Esophagus mucosa (tissue), 1 donor: ENCODE measurements at regions not wholly inside any gene's neighbourhood (a gene's known extent, or its start where the extent isn't known, plus 50 kb on each side); places are given as distances from the start of the nearest gene placed in this dataset.
"Not testable (repeated sequence)": the region's sequence is repeated elsewhere in the genome, so short reads cannot be mapped to it uniquely, and the experiment has no call there.

Experiments used
- ATAC-seq: fragments of 200-7000 bp; cut with Tn5 transposase; one replicate; pipeline ENCODE4 v1.9.1; 2020
- donor health status: DM: yes; HTN: yes; CAD: no.

DNA sequence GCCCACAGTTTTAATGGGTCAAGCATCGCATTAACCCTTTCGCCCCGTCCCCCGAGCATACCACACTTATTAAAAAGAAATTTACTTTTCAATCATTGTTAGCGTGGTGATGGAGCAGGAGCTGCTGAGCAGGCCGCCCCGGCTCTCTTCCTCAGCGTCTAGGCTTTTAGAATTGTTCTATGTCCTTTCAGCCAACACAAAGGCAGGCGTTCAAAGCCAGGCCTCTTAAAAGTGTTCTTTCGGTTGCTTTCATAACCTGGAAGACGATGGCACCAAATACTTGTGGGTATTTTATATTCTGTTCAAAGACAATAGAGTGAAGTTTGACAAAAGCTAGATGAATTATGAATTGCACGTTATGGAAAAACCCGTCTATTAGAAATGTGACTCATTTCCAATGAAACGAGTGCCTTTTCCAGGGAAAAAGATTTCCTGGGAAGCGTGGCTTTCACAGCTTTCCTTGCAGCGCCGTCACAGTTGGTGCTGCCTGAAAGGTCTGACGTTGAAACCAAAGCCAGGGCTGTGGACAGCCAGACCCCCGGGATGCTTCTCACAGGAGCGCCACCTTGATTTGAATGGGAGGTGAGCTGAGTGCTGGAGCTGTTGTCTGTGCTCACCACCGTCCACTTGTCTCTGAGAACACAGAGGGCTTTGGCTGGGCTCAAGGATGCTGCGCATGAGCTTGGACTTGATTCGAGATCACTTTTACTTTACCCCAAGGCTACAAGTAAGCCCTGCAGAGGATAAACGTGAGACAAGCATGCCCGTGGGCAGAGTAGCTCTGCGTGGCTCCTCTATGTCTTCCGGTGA, 78.8 kb downstream of the SOX1 start:
- no peak for ATAC-seq

DNA sequence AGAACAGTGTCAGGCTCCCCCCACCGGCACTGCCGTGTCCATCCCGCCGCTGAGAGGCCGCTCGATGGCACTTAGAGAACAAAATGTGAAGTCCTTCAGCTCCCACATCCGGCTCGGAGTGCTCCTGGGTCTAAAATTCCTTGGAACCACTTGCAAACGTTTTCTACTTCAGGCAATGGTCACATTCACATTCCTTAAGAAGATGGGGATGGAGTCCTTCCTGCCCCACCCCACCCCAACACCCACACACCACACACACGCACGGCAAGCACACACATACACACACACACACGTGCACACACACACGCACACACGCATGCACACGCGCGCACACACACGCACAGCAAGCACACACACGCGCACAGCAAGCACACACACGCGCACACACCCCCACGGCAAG, 83.4 kb downstream of the SOX1 start:
- no peak for ATAC-seq

DNA sequence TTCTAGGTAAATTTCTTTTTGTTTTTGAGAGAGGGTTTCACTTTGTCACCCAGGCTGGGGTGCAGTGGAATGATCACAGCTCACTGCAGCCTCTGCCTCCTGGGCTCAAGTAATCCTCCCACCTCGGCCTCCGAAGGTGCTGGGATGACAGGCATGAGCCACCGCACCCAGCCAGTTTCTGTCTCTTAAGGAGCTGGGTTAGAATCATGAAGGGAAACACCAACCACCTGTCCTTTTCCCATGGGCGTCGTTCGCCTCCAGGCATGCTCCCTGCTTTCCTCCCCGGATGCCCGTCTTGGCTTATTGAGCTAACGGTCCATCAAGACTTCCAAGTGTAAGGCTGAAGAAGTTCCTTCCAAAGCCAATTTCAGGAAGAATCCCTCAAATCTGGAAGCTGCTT, 85.9 kb downstream of the SOX1 start:
- no peak for ATAC-seq

DNA sequence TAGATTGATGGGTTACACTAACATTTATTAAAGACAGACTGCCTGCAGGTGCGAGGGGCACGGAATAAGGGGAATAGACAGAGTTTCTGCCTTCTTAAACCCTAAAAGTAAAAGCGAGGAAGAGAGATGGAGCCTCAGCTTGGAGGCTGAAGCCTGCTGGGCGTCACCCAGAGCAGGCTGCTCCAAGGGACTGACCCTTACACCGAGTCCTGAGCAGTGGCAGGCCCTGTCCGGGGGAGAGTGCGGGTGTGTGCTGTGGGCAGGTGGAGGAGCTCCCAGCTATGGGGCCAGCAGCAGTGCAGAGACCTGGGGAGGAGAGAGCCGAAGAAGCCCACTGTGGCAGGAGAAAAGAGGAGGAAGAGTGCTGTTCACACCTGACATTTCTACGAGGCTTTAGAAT, 86.4 kb downstream of the SOX1 start:
- no peak for ATAC-seq

DNA sequence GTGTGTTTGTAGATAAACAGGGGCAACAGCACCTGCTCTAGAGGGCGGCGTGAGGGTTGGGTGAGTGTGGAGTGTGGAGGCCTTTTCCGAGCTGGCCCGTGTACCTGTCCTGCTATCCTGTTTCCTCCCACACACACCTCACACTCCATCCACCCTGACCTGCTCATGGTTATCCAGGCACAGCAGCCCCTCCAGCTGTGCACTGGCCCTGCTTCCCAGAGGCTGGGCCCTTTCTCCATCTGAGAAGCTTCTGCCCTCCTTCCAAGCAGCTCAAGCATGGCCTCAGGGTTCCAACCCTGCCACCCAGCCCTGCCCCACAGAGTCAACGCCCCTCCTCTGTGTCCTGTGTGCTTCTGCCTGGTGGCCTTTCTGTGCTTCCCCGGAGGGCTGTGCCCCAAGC, 86.9 kb downstream of the SOX1 start:
- ATAC-seq = no peak

DNA sequence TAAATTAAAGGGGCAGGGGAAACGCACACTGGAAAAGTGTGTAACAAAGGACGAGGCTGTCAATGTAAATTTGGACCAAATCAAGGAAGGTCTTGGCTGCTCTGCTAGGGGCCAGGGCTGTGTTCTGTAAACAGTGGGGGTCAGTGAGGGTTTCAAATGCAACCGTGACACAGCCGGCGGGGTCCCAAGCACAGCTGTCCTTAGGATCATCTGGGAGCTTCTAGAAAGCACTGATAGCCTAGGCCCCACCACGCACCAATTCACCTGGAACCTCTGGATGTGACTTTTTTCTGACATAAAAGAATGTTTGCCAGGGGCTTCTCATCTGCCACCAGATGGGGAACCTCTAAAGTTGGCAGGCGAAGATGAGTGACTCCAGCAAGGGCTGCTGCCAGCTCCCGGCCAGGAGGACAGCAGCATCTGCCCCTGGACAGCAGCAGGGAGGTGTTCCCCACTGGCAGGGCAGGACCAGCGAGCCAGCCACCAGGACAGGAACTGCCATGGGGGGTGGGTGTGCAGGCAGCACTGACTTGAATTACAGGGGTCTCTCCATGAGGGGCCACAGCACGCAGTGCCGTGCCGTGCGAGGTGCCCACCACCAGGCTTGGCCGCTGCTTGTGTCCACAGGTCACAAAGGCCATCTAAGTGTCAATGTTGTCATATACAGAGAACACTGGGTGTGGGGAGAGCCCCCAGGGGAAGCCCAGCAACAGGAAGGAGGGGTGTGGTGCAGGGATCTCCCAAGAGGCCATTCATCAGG, 87.5 kb downstream of the SOX1 start:
- no peak for ATAC-seq

DNA sequence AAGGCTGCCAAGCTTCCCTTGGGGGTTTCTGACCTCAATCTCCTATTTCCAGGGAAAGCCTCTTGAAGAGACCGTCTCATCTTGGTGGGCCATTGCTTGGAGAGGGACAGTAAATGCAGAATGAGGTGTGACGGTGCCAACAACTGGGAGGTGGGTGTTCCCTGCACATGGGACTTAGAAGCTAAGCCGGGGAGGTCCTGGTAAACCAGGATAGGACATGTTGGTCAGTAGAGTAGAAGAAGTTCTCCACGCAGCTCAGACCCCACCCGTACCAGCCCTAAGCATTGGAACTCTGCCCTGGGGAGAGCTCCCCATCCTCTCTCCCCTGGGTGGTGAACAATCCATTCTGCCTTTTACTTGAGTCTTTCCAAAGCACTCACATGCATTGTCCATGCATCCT, 92.0 kb downstream of the SOX1 start:
- ATAC-seq = no peak

DNA sequence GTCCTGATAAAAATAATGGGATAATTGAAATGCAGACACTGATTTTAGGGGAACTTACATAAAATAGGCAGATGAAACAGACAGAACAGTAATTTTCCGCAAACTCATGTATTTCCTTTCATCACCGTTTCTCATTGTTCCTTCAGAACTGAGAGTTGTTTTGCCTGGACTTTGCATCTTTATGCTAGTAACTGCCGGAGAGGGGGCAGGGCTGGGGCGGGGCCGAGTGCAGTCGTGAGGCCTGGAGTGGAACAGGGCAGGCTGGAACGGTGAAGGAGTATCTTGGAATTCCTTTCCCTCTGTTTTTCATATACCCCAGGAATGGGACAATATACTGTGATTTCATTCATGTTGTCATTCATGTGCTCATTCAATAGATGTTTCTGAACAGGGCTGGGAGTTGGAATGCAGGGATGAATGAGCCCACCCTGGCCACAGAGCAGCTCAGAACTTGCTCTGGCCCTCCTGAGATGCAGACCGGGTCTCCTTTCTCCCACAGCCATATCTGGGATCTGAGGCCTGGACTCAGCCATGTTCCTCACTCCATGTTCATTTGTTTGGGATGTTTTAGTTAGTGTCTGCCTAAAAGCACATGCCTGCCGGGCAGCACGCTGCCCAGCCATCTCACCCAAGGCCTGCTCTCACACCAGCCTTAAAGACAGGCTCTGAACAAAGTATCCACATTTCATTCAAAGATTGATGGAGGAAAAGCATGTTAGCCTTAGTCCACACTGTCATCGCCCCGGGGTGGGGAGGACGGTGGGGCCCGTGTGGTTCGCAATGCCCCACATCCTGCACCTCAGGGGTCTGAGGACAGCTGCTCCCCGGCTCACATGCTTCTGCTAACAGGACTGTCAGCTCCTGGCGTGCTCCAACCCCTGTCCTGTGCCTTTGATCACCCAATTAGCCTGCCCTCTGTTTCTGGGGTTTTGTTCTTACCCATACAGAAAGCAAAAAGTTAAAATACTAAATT, 92.9 kb downstream of the SOX1 start:
- no peak for ATAC-seq

DNA sequence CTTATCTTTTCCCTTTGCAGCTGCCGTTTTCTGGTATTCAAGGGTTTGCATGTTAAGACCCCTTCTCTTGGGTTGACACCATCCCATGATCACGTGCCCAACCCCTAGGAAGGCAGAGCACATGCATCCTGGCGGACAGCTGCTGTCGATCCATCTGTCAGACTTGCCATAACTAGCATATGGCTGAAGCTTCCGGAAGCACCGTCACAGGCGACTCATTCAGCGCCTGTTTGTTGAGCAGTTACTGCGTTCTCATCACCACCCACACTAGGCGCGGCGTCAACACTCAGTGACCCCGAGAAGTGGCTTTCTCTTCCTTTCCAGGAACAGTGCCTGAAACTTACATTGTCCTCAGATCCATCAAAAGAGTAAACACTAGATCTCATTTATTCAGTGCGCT, 93.6 kb downstream of the SOX1 start:
- ATAC-seq = no peak

DNA sequence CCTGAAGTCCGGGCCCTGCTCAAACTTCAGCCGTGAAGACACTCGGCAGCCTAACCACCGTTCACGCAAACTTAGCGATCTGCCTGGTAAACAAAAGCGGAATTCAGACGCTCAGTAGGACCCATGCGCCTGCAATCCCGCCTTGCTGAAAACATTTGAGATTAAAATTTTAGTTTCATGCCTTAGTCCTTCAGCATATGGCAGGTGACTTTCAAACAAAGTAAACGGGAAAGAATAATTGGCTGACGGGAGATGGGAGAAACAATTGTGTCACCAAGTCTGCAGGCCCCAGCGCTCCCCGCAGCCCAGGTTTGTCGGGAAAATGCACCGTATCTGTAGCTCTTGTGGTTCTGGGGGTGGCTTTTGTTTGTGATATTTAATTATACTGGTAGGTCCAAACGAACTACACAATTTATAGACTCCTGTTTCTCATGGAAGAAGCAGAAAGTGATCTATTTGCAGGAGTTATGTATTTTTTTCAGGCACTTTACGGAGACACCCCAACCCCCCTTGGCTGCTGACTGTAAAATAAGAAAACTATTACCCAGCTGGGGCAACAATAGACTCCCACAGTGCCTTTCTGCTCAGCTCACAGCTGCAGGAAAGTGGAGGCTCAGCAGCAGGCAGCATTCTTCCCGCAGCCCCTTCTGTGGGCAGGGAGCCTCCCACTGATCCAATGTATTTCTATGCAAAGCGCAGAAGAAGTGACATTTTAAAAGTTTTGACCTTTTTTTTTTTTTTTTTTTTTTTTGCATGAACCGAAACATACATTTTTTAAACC, 94.8 kb downstream of the SOX1 start:
- no peak for ATAC-seq

DNA sequence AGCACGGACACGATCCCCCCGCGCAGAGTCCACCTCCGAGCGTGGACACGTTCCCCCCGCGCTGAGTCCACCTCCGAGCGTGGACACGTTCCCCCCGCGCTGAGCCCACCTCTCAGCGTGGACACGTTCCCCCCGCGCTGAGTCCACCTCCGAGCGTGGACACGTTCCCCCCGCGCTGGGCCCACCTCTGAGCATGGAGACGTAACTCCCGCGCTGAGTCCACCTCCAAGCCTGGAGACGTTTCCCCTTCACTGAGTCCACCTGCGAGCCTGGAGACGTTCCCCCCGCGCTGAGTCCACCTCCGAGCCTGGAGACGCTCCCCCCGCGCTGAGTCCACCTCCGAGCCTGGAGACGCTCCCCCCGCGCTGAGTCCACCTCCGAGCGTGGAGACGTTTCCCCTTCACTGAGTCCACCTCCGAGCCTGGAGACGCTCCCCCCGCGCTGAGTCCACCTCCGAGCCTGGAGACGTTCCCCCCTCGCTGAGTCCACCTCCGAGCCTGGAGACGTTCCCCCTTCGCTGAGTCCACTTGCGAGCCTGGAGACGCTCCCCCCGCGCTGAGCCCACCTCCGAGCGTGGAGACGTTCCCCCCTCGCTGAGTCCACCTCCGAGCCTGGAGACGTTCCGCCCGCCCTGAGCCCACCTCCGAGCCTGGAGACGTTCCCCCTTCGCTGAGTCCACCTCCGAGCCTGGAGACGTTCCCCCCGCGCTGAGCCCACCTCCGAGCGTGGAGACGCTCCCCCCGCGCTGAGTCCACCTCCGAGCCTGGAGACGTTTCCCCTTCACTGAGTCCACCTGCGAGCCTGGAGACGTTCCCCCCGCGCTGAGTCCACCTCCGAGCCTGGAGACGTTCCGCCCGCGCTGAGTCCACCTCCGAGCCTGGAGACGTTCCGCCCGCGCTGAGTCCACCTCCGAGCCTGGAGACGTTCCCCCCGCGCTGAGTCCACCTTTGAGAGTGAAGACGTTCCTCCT, 97.0 kb downstream of the SOX1 start:
- ATAC-seq = not testable (repeated sequence)

DNA sequence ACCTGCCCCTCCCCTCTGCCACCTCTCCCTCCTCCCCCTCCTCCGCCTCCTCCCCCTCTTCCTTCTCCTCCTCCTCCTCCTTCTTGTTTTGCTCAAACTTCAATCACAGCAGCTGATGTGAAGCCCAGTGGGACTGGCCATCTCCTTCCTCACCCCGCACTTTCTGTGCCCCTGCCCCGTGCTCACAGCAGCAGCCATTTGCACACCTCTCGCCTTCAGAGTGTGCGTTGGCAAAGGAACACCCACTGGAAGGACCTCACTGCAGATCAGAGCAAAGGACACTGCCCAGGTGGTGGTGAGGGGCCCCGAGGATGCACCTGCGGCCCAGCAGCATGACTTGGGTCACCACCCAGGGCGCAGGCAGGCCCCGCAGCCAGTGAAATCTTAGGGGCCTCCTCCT, 98.8 kb downstream of the SOX1 start:
- ATAC-seq = no peak

DNA sequence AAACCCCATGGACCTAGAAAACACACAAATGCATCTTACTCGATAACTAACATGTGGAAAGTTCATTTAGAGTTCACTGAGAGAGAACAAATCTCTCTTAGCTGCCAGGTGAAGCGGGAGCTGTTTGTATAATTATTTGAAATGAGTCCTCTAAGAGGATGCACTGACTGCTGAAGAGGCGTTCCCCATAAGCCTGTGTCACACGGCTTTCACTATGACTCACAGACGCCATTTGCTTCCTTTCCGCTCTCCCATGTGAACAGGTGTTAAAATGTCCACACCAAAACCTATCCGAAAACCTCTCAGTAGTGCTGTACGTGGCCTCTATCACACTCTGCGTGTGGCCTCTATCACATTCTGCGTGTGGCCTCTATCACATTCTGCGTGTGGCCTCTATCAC, 101.8 kb downstream of the SOX1 start:
- no peak for ATAC-seq

DNA sequence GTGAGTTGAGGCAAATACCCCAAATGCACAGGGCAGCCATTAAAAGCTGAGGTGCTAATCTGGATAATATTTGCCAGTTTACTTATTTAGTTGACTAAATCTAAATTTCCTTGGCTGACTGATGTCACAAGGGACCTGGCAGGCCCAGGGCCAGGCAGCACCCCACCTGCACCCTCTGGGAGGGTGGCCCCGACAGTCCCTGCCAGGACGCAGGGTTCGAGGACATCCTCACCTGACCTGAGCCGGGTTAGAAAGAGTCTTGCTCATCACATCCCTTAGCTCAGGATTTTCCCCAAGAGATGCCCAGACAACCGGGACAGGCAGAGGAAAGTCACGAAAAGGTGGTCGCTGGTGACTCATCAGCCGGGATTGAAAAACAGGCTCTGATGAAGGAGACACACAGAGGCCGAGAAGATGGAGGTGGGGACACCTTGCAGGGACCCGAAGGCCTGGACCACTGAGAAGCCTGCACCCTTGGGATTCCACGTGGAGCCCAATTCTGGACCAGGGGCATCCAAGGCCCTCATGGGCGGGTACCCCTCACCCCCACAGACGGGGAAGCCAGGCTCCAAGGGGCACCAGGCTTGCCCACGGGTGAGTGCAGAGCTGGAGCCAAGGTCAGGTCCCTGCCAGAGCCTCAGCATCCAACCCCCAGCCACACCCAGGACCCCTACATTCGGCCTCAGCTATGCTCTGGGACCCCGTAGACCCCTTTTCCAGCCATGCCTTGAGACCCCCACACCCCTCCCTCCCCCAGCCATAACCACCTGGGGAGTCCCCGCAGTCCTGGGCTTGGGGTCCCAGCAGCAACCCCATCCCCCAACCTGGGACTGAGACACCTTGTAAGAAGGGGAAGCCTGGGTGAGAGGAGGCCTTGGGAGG, 103.2 kb downstream of the SOX1 start:
- ATAC-seq = no peak

DNA sequence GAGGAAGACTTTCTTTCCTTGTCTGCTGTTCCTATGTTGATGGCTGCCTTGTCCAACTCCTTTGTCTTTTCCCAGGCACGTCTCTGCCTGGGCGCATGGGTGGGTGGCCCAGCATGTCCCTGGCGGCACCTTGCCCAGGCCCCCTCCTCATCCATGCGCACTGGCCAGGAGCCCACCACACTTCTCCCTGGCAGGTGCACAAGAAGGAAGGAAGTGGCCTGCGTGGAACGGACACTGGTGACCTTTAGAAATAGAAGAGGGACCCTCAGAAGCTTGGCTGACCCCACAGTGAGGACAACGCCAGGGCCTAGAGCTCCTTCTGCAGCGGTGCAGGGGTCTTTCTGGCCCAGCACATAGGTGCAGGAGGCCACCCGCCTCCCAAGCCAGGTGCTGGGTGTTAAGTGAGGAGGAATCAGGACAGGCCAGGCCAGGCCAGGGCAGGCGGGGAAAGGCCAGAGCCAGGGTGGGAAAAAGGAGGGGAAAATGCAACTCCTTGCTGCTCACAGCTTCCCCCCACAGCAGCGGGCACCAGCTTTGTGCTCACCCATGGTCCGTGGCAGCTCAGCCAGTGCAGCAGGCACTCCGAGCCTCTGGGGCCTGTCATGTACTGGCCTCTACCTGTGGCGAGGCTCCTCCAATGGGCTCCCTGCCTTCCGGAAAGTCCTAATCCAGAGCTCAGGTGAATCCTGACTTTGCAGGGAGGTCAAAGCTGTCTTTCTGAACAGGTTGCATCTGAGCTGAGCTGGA, 104.0 kb downstream of the SOX1 start:
- ATAC-seq = no peak

DNA sequence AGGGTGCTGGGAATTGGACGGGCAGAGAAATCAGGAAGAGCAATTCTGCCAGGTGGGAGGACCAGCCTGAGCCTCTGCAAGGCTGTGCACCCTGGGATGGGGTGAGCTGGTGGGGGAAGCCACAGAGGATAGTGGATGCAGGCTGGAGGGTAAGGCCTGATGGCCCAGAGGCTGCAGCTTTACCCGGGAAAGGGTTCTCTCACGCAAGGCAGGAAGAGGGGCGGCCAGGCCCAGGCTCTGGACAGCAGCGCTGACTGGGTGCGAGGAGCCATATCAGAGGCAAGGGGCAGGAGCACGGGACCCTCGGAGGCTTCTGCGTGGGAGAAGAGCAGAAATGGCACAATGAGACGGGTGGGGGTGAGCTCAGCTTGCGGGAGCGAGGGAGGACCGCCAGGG, 104.6 kb downstream of the SOX1 start:
- ATAC-seq = no peak

DNA sequence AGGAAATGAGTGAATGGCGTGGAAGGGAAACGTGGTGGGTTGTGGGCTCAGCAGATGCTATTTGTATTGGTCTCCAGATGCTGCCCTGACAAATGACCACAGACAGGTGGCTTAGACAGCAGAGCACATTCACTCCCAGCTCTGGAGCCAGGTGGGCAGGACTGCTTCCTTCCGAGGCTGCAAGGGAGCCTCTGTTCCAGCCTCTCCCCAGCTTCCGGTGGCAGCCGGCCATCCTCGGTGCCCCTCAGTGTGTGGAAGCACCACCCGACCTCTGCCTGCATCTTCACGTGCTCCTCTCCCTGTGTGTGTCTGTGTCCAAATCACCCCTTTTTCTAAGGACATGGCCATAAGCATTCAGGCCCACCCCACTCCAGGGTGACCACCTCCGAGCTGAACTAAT, 105.1 kb downstream of the SOX1 start:
- no peak for ATAC-seq

DNA sequence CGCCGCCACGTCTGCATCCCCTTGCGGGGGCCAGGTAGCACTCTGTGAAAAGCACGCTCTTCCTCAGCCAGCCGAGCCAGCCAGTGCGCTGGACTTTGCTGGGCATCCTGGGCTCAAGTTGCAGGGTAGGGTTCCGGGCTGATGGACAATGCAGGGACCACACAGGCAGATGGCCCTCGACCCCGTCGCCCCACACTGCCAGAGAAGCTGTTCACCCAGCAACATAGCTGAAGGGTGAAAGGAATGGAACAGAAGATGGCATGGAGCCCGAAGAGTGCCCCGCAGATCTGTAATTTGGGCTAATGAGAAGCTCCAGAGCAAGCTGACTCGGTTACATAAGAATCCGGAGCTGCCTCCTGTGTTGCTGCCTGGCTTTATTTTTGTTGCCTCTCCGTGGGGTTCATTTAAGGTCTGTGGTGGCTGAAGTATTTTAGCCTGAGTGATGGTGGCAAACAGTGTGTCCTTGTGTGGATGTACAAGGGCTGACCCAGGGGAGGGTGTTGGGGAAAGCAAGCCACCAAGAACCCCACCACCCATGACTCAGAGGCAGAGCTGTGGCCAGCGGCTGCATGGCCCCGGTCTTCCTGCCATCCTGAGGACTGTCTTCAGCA, 105.8 kb downstream of the SOX1 start:
- no peak for ATAC-seq
